ENCODE measurements at regions not wholly inside any gene's neighbourhood (a gene's known extent, or its start where the extent isn't known, plus 50 kb on each side); places are given as distances from the start of the nearest gene placed in this dataset.

DNA sequence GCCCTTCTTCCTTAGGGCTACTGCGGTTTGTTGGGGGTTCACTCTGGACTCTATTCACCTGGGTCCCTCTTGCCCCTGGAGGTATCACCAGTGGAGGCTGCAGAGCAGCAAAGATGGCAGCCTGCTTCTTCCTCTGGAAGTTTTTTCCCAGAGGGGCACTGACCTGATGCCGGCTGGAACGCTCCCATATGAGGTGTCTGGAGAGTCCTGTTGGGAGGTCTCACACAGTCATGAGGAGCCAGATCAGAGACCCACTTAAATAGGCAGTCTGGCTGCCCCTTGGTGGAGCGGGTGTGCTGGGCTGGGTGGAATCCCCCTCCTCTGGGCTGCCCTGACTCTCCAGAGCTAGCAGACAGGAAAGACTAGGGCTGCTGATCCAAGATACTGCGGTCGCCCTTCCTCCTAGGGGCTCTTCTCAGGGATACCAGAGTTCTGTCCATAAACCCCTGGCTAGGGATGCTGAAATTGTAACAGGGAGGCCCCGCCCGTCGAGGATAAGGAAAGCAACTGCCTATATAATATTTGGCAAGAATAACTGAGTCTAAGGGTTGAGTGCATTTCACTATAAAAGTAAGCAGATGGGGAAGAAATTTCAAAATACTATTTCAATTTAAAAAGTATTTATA lies 140.7 kb downstream of the NOL4 start:
- DNase-seq: no peak
- Histone ChIP-seq H3K9ac (ENCODE audit: low read depth in 2 of 2, low read length in 2 of 2) (no peak overlapping the region), H3K4me1 (no peaks in the 10 kb centered on the region), H3K4me3 (no peak overlapping the region), H3K9me3 (no peaks in the 10 kb centered on the region), H3K27me3 (no peaks in the 10 kb centered on the region), H3K36me3 (no peaks in the 10 kb centered on the region), H3K27ac (no peak overlapping the region)
- intact Hi-C loops (cut with DNase I): no loop called here
- TF ChIP-seq, protein P1, sequence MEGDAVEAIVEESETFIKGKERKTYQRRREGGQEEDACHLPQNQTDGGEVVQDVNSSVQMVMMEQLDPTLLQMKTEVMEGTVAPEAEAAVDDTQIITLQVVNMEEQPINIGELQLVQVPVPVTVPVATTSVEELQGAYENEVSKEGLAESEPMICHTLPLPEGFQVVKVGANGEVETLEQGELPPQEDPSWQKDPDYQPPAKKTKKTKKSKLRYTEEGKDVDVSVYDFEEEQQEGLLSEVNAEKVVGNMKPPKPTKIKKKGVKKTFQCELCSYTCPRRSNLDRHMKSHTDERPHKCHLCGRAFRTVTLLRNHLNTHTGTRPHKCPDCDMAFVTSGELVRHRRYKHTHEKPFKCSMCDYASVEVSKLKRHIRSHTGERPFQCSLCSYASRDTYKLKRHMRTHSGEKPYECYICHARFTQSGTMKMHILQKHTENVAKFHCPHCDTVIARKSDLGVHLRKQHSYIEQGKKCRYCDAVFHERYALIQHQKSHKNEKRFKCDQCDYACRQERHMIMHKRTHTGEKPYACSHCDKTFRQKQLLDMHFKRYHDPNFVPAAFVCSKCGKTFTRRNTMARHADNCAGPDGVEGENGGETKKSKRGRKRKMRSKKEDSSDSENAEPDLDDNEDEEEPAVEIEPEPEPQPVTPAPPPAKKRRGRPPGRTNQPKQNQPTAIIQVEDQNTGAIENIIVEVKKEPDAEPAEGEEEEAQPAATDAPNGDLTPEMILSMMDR (IDR thresholded peaks at IDR 0.05): no peak

- TF ChIP-seq, protein P1 (IDR thresholded peaks at IDR 0.05): no peak
- Histone ChIP-seq H3K4me3 (no peak overlapping the region), H3K27ac (no peak overlapping the region), H3K9ac (ENCODE audit: low read depth in 2 of 2, low read length in 2 of 2) (no peak overlapping the region), H3K27me3 (no peaks in the 10 kb centered on the region), H3K9me3 (no peaks in the 10 kb centered on the region), H3K4me1 (no peaks in the 10 kb centered on the region), H3K36me3 (no peaks in the 10 kb centered on the region)
- no peak for DNase-seq
- intact Hi-C loops (cut with DNase I): no loop called here
Observed at GRCh38 chr18:34077599-34077998, 147.1 kb downstream of the NOL4 start.

DNA sequence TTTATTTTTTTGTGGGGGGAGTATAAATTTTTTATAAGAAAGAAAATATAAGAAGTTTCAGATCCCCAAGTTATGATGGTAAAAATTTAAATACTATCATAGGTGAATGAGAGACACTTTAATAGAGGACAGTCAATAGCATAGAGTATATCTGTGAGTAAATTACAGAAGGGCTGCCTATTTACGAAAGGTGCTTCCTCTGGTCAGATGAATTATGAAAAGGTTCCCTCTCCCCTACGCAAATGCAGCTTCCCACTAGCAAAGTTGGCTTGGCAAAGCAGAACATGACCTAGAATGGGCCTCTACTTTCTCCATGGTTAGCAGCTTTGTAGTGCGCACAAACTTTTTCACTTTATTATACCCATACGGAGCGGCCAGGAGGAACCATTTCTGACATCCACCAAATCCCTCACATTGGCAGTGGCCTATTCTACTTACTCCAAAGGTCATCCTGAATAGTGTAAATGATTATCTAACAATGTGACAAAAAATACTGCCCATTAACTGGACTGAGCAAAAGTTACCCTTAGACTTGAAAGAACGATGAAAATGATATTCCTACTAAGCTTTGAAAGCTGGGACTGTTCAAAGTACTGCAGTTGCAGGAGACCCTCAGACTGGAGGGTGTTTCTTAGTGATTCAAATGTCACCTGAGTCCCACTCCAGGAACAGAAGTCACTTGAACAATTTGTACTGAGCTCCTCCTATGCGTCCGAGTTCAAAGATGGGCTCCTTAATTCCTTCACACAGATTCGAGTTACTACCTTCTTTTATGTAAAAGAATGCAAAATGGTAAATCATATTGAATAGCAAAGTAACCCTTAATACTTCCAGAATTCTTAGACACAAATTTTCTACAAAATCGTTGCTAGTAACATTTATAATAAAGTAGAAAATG lies 148.5 kb downstream of the NOL4 start:
- TF ChIP-seq, protein P1 (IDR thresholded peaks at IDR 0.05): no peak
- H3K27me3 ChIP-seq: no peaks in the 10 kb centered on the region
- no peaks in the 10 kb centered on the region for H3K4me1 ChIP-seq
- no peak overlapping the region for H3K4me3 ChIP-seq
- H3K9ac ChIP-seq (ENCODE audit: low read depth in 2 of 2, low read length in 2 of 2): no peak overlapping the region
- no peaks in the 10 kb centered on the region for H3K36me3 ChIP-seq
- H3K27ac ChIP-seq: no peak overlapping the region
- no peak for DNase-seq
- no peaks in the 10 kb centered on the region for H3K9me3 ChIP-seq
- intact Hi-C loops (cut with DNase I): no loop called here

DNA sequence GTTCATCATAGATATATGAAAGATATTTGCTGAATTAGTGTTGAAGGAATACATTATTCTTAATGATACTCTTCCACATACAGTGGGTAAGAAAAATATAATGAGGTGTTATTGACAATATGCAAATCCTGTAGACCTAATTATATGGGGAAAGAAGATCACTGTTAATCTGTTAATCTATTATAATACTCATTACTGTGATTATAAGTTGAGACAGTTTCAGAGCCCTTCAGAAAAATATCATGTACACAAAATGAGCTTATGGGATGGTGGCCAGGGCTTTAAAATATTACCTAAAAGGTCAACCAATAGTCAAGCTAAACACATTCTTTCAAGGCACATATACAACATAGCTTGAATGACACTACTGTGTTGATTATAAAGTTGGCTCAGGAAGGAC lies 163.5 kb downstream of the NOL4 start:
- no peaks in the 10 kb centered on the region for H3K4me1 ChIP-seq

GRCh38 chr18:34055227-34055626 lies 169.5 kb downstream of the NOL4 start:
- H3K9me3 ChIP-seq: no peaks in the 10 kb centered on the region
- no peak overlapping the region for H3K4me3 ChIP-seq
- no peak for DNase-seq
- no peak overlapping the region for H3K27ac ChIP-seq
- no peak overlapping the region for H3K9ac ChIP-seq (ENCODE audit: low read depth in 2 of 2, low read length in 2 of 2)
- no peaks in the 10 kb centered on the region for H3K36me3 ChIP-seq
- H3K4me1 ChIP-seq: no peaks in the 10 kb centered on the region
- TF ChIP-seq, protein P1 (IDR thresholded peaks at IDR 0.05): no peak
- H3K27me3 ChIP-seq: no peaks in the 10 kb centered on the region
- intact Hi-C loops (cut with DNase I): no loop called here

More for the DNA sequence above, 163.5 kb downstream of the NOL4 start:
- no peak for DNase-seq
- intact Hi-C loops (cut with DNase I): no loop called here
- H3K27ac ChIP-seq: no peak overlapping the region
- no peak overlapping the region for H3K4me3 ChIP-seq
- TF ChIP-seq, protein P1 (IDR thresholded peaks at IDR 0.05): no peak
- no peaks in the 10 kb centered on the region for H3K9me3 ChIP-seq
- no peak overlapping the region for H3K9ac ChIP-seq (ENCODE audit: low read depth in 2 of 2, low read length in 2 of 2)
- no peaks in the 10 kb centered on the region for H3K27me3 ChIP-seq
- no peaks in the 10 kb centered on the region for H3K36me3 ChIP-seq
